H1 (cell line): ENCODE measurements at regions not wholly inside any gene's neighbourhood (a gene's known extent, or its start where the extent isn't known, plus 50 kb on each side); places are given as distances from the start of the nearest gene placed in this dataset.

Source experiments
- CTCF ChIA-PET: fragments of 300-600 bp; sonication (Branson Sonifier 250); formaldehyde crosslinking; loops from one replicate; lab custom pipeline; 2021; ENCODE audit not compliant: partially characterized antibody; lab: Charles Lee
- POLR2A ChIA-PET: fragments of 300-600 bp; sonication (Branson Sonifier 250); formaldehyde crosslinking; loops from one replicate; lab custom pipeline; 2021; ENCODE audit warnings: inconsistent platforms; ENCODE audit not compliant: partially characterized antibody; lab: Charles Lee
- DNase-seq, 2 experiments: peaks; one replicate each; pipeline versions ENCODE4 v3.0.0 to v3.0.0-alpha.2; 2010 to 2022; ENCODE audit warnings: low spot score in 2 of 2, low read depth in 1 of 2, mixed read lengths in 1 of 2
- FAIRE-seq: peaks from 2 replicates; lab custom pipeline; 2011; peaks lifted over from hg19 to GRCh38; lab: Jason Lieb, UNC
- H2AFZ ChIP-seq: 2 replicates; pipeline ENCODE4 v1.8.1; 2012; ENCODE audit warnings: low read length, inconsistent platforms
- H2AK5ac ChIP-seq: 2 replicates; pipeline ENCODE4 v1.6.1; 2013; ENCODE audit warnings: low read depth, low read length
- H2BK120ac ChIP-seq: replicated peaks from 2 replicates; pipeline ENCODE3; 2013; ENCODE audit warnings: low read depth, low read length, inconsistent platforms
- H2BK12ac ChIP-seq: 2 replicates; pipeline ENCODE4 v1.6.1; 2013; ENCODE audit warnings: low read depth, low read length
- H2BK15ac ChIP-seq: 2 replicates; pipeline ENCODE4 v1.6.1; 2013; ENCODE audit warnings: low read length
- H2BK20ac ChIP-seq: 2 replicates; pipeline ENCODE4 v1.6.1; 2013; ENCODE audit warnings: low read length
- H2BK5ac ChIP-seq: 2 replicates; pipeline ENCODE4 v1.6.1; 2013; ENCODE audit warnings: low read depth, low read length
- H3K14ac ChIP-seq: 2 replicates; pipeline ENCODE4 v1.6.1; 2013; ENCODE audit warnings: inconsistent platforms; ENCODE audit not compliant: insufficient read length
- H3K18ac ChIP-seq: 2 replicates; pipeline ENCODE4 v1.6.1; 2013; ENCODE audit warnings: low read length; ENCODE audit errors: extremely low read depth
- H3K23ac ChIP-seq: 2 replicates; pipeline ENCODE4 v1.6.1; 2013; ENCODE audit warnings: inconsistent platforms; ENCODE audit not compliant: insufficient read length
- H3K23me2 ChIP-seq: 2 replicates; pipeline ENCODE4 v1.6.1; 2013; ENCODE audit warnings: low read depth, low read length
- H3K27ac ChIP-seq: 2 replicates; pipeline ENCODE4 v1.6.1; 2011; ENCODE audit warnings: low read depth, low read length, inconsistent platforms
- H3K27me3 ChIP-seq, 4 experiments: replicated peaks in 1 of 4; 1 replicate in 1 of 4; 2 replicates in 3 of 4; pipeline versions ENCODE4 v1.6.1 to v1.8.1; 2011 to 2013; ENCODE audit warnings: low read length in 3 of 4, mild to moderate bottlenecking in 3 of 4, inconsistent platforms in 2 of 4, mixed read lengths in 2 of 4, moderate library complexity in 1 of 4; ENCODE audit not compliant: control insufficient read depth in 3 of 4, insufficient read depth in 3 of 4; ENCODE audit errors: extremely low read depth in 1 of 4
- H3K36me3 ChIP-seq, 4 experiments: 2 replicates each; pipeline versions ENCODE4 v1.6.1 to v1.8.1; 2011 to 2013; ENCODE audit warnings: mild to moderate bottlenecking in 4 of 4, low read length in 3 of 4, moderate library complexity in 2 of 4, control low read depth in 1 of 4, inconsistent platforms in 1 of 4; ENCODE audit not compliant: insufficient read depth in 4 of 4, control insufficient read depth in 2 of 4
- H3K4ac ChIP-seq: replicated peaks from 2 replicates; pipeline ENCODE3; 2013; ENCODE audit warnings: low read length, low read depth, mixed read lengths, inconsistent platforms; ENCODE audit not compliant: insufficient read length
- H3K4me1 ChIP-seq, 4 experiments: replicated peaks in 1 of 4; 1 replicate in 1 of 4; 2 replicates in 3 of 4; pipeline versions ENCODE4 v1.6.1 to v1.8.1; 2011 to 2013; ENCODE audit warnings: low read length in 3 of 4, inconsistent platforms in 2 of 4, mixed read lengths in 1 of 4; ENCODE audit not compliant: insufficient read depth in 4 of 4, control insufficient read depth in 3 of 4
- H3K4me2 ChIP-seq, 2 experiments: 2 replicates each; pipeline versions ENCODE4 v1.6.1 to v1.8.1; 2011 to 2013; ENCODE audit warnings: low read depth in 2 of 2, low read length in 2 of 2, control low read depth in 1 of 2, inconsistent platforms in 1 of 2, mild to moderate bottlenecking in 1 of 2; ENCODE audit not compliant: insufficient read depth in 1 of 2
- H3K4me3 ChIP-seq, 4 experiments: fragments of 200-600, 300-600 bp in 1 of 4; sonication (generic), shearing (Covaris generic), sonication (Bioruptor Twin) in 1 of 4; 2 replicates each; pipeline versions ENCODE4 v1.5.1 to v1.8.1; 2011 to 2016; ENCODE audit warnings: low read length in 4 of 4, low read depth in 3 of 4, control low read depth in 2 of 4, inconsistent platforms in 2 of 4, mild to moderate bottlenecking in 2 of 4, mixed read lengths in 1 of 4, moderate library complexity in 1 of 4; ENCODE audit not compliant: insufficient read depth in 2 of 4; ENCODE audit errors: extremely low read depth in 1 of 4
- H3K56ac ChIP-seq: replicated peaks from 2 replicates; pipeline ENCODE3; 2013; ENCODE audit warnings: low read depth, mild to moderate bottlenecking, mixed read lengths, low read length, inconsistent platforms; ENCODE audit not compliant: insufficient read length
- H3K79me1 ChIP-seq: 2 replicates; pipeline ENCODE4 v1.6.1; 2013; ENCODE audit warnings: low read depth, low read length, control low read depth
- H3K79me2 ChIP-seq, 2 experiments: 2 replicates each; pipeline versions ENCODE4 v1.6.1 to v1.8.1; 2012 to 2013; ENCODE audit warnings: low read length in 2 of 2, mild to moderate bottlenecking in 2 of 2, inconsistent platforms in 1 of 2; ENCODE audit not compliant: insufficient read depth in 2 of 2, control insufficient read depth in 1 of 2
- H3K9ac ChIP-seq, 4 experiments: replicated peaks in 1 of 4; 1 replicate in 1 of 4; 2 replicates in 3 of 4; pipeline versions ENCODE4 v1.6.1 to v1.8.1; 2011 to 2013; ENCODE audit warnings: low read depth in 3 of 4, low read length in 3 of 4, control low read depth in 2 of 4, mild to moderate bottlenecking in 2 of 4, moderate library complexity in 2 of 4, inconsistent platforms in 1 of 4; ENCODE audit errors: extremely low read depth in 1 of 4
- H3K9me3 ChIP-seq, 2 experiments: 2 replicates each; pipeline versions ENCODE4 v1.6.1 to v1.8.1; 2012 to 2013; ENCODE audit warnings: mild to moderate bottlenecking in 2 of 2, moderate library complexity in 2 of 2, control low read depth in 1 of 2, inconsistent platforms in 1 of 2, low read depth in 1 of 2, low read length in 1 of 2, mixed read lengths in 1 of 2; ENCODE audit not compliant: insufficient read depth in 2 of 2
- H4K20me1 ChIP-seq, 2 experiments: replicated peaks in 1 of 2; 2 replicates each; pipeline versions ENCODE3 to v1.8.1; 2011 to 2013; ENCODE audit warnings: inconsistent platforms in 2 of 2, low read length in 2 of 2, mild to moderate bottlenecking in 1 of 2; ENCODE audit not compliant: insufficient read depth in 2 of 2, control insufficient read depth in 1 of 2
- H4K5ac ChIP-seq: 2 replicates; pipeline ENCODE4 v1.6.1; 2013; ENCODE audit warnings: low read length, low read depth, mixed read lengths, inconsistent platforms; ENCODE audit not compliant: insufficient read length
- H4K8ac ChIP-seq: 2 replicates; pipeline ENCODE4 v1.8.0; 2013; ENCODE audit warnings: mild to moderate bottlenecking, moderate library complexity, low read length, inconsistent platforms; ENCODE audit not compliant: insufficient read depth; ENCODE audit errors: extremely low read depth
- H4K91ac ChIP-seq: replicated peaks from 2 replicates; pipeline ENCODE3; 2013; ENCODE audit warnings: low read length, mixed read lengths, inconsistent platforms; ENCODE audit not compliant: insufficient read length
- BACH1 ChIP-seq: IDR thresholded peaks from 2 replicates; pipeline ENCODE4 v1.6.1; 2012; ENCODE audit warnings: low read length, improper control_type of control experiment
- CTCF ChIP-seq, 3 experiments: IDR thresholded peaks; 1 replicate in 2 of 3; 2 replicates in 1 of 3; pipeline versions ENCODE4 v1.5.1 to v1.6.1; 2011; ENCODE audit warnings: low read length in 3 of 3, mild to moderate bottlenecking in 3 of 3, inconsistent platforms in 2 of 3, low read depth in 1 of 3, moderate library complexity in 1 of 3; ENCODE audit not compliant: insufficient read depth in 1 of 3; ENCODE audit errors: control extremely low read depth in 1 of 3
- JUN ChIP-seq: IDR thresholded peaks from 2 replicates; pipeline ENCODE4 v1.6.1; 2011; ENCODE audit warnings: low read depth, mild to moderate bottlenecking, improper control_type of control experiment, low read length
- WGBS, 2 experiments: shearing (Covaris generic) in 1 of 2; methylation state at CpG; one replicate each; pipeline versions ENCODE4 v1.1.6 to v1.1.7; 2013 to 2015; ENCODE audit warnings: low lambda C conversion rate in 2 of 2, mixed read lengths in 2 of 2, inconsistent platforms in 1 of 2, low coverage in 1 of 2, missing lambda C conversion rate in 1 of 2; ENCODE audit not compliant: insufficient replicate concordance in 2 of 2, insufficient coverage in 1 of 2, insufficient read length in 1 of 2; ENCODE audit errors: extremely low coverage in 1 of 2, missing lambda C conversion rate in 1 of 2; 5-methylcytosine and 5-hydroxymethylcytosine counted together

DNA sequence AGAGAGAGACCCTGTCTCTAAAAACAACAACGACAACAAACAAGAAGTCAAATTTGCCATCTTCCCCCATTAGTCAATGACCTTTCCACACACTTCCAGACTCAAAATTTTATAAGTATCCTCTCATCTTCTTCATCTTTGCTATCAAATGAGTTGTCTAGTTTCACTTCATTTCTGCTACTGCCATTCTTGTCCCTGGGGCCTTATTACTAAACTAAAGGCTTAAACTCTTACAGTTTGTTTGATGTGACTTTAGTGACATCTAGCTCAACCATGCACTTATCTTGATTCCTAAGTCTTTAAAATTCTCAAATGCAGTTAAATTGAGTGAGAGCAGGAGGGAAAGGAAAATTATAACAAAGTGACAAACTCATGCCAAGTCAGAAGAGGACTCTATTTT lies 271.8 kb upstream of the GK2 start:
- no peak overlapping the region for H3K56ac ChIP-seq
- H2AFZ ChIP-seq: no peak overlapping the region

More for the DNA sequence above, 271.8 kb upstream of the GK2 start:
- Histone ChIP-seq H4K91ac (no peak overlapping the region), H3K23me2 (no peaks in the 10 kb centered on the region), H4K8ac (no peak overlapping the region), H3K79me1 (no peaks in the 10 kb centered on the region), H3K4me2 (no peak overlapping the region), H4K5ac (no peak overlapping the region), H3K4me1 (peaks cover 0 to 3% (median under 1%) of the 10 kb centered on the region in 4 experiments; a peak in 1 of 7 replicates), H3K9ac (no peak overlapping the region), H2BK120ac (no peak overlapping the region), H3K23ac (no peak overlapping the region), H3K79me2 (no peaks in the 10 kb centered on the region), H2BK15ac (no peak overlapping the region), H3K27me3 (no peaks in the 10 kb centered on the region), H2AK5ac (no peak overlapping the region), H3K14ac (no peak overlapping the region), H3K9me3 (no peaks in the 10 kb centered on the region), H3K36me3 (no peaks in the 10 kb centered on the region), H3K27ac (no peak overlapping the region), H2BK5ac (no peak overlapping the region), H3K4ac (no peak overlapping the region), H2BK20ac (no peak overlapping the region), H2BK12ac (no peak overlapping the region), H4K20me1 (no peaks in the 10 kb centered on the region), H3K18ac (no peak overlapping the region), H3K4me3 (no peak overlapping the region)
- ChIA-PET CTCF (no interaction called here), POLR2A (no interaction called here)
- TF ChIP-seq BACH1: no peak
- no peak for TF ChIP-seq JUN
- no peak for TF ChIP-seq CTCF (IDR thresholded peaks at IDR 0.05; ENCODE audit: control extremely low read depth in 1 of 3, insufficient read depth in 1 of 3, low read depth in 1 of 3, low read length in 3 of 3)
- DNase-seq (no peak), FAIRE-seq (no peak)
- WGBS, 2 experiments: 86% methylated on average over 1 of the region's 1 CpG; no CpG with 5 or more reads in 1 of the 2 experiments
